NCI-H510A (cell line): ENCODE measurements at regions not wholly inside any gene's neighbourhood (a gene's known extent, or its start where the extent isn't known, plus 50 kb on each side); places are given as distances from the start of the nearest gene placed in this dataset.

Experiments
- DNase-seq: peaks from one replicate; lab custom pipeline; 2025; lab: John Stamatoyannopoulos, UW

DNA sequence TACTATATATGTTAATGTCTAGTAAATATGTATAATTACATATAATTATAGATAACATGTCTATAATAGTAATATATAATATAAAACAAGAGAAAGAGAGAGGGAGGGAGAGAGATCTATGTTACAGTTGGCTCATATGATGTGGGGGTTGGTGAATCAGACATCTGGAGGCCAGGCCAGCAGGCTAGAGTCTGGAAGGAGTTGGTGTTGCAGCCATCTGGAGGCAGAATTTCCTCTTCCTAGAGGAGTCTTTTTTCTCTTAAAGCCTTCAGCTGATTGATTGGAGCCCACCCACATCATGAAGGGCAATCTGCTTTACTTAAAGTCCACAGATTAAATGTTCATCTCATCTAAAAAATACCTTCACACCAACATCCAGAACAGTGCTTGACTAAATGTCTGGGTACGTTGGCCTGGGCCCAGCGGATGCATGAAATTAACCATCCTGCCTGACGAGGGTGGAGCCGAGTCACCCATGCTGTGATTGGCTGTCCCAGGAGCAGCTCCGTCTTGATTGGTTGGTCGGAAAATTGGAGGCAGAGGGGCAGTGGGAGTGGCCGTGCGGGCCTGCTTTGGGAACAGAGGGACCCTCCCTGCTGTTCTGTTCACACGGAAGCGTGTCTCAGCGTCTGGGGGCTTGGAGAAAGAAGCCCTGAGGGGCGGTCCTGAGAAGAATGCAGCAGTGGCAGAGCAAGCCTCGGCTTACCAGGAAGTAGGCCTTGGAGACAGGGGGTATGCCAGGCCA is 392.4 kb downstream of the QKI start:
- no peak for DNase-seq

GRCh38 chr6:163804991-163805390 is 390.5 kb downstream of the QKI start:
- DNase-seq, result no peak

- no peak for DNase-seq
Measured at GRCh38 chr6:163802267-163802666, 387.7 kb downstream of the QKI start.

GRCh38 chr6:163797296-163797845 is 382.9 kb downstream of the QKI start:
- no peak for DNase-seq

GRCh38 chr6:163793011-163793983 is 378.8 kb downstream of the QKI start:
- no peak for DNase-seq

- no peak for DNase-seq
Measured at GRCh38 chr6:163790266-163790840, 375.8 kb downstream of the QKI start.

DNA sequence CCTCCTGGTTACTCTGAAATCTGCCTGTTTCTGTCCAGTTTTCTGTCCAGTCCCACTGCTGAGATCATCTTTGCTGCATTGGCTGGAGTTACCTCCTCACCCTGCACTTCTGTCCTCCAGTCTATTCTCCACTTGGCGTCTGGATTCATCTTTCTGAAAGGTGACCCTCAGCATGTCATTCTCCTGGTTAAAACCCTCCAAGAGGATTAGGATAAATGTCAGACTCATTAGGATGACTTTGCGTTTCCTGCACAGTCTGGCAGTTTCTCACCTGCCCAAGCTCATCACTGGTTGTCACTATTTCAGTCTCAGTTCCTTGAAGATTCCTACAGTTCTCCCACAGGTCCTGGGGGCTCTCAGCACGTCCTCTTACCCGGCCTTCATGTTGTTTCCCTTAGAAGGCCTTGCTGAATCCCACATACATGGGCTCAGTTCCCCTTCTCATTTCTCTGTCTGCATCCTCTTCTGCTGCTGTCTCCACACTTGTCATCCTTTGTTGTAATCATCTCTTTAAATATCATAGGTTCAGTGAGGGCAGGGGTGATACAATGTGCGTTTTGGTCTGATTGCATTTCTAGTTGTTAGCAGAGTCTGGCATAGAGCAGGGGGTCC is 374.8 kb downstream of the QKI start:
- DNase-seq, result no peak

DNA sequence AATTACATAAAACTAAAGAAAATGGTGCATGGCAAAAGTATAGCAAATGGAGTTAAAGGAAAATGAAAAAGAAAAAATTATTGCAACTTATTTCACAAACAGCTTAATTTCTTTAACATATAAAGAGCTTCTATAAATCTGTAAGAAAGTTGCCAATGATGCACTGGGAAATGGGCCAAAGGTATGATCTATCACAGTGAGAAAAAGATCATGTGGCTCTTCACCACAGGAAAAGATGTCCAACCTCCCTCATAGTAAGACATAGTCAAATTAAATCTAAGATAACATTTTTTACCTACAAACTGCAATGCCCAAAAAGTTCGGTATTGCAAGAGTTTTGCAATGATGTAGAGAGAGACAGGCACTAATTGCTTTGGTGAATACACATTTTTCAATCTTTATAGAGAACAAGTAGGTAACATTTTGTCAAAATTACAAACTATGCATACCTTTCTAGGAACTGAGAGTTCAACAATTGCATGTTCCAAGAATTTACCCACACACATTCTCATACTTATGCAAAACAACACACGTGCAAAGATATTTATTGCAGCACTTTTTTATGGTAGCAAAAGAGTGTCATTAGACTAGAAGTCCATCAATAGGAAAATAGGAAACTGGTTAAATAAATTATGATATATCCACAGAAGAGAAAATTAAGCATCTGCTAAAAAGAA is 372.6 kb downstream of the QKI start:
- DNase-seq, result no peak

GRCh38 chr6:163782436-163783003 is 368.0 kb downstream of the QKI start:
- DNase-seq, result no peak

DNA sequence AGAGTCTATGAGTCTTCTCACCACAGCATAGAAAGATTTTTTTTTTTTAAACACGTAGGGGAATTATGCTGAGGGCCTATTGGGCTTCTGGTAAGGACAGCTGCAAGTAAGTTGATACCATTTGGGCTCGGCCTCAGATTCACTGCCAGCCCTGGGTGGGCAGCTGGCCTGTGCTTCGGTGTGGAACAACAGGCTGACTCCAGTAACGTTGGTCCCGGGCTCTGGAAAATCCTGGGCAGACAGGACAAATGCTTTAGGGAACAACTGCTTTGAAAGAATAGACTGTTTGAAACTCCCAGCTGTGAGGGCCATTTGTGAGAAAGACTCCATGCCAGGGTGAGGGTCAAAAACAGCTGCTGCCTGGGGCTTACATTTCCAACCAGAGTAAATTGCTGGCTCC is 366.5 kb downstream of the QKI start:
- no peak for DNase-seq

DNA sequence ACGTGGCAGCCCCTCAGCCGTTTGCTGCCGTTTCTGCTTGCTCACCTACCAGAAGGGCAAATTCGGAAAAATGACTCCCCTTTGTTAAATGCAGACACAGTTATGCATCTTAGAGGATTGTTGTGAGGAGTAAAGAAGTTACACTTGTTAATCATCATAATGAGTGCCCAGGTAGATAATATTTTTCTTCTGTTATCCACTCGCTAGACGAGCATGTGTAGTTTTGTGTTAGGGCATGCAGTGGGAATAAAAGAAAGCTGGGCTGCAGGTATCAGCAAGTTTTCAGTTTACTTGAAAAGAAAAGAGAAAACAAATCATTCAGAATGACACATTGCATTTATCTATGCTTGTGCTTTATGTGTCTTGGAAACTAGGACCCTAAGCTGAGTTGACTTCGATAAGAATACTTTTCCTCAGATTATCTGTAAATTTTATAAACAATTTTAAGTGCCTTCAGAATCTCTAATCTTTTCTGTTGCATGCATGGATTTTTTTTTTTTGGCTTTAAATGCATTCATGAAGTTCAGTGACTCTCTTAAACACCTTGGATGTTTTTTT is 365.3 kb downstream of the QKI start:
- DNase-seq, result no peak

DNA sequence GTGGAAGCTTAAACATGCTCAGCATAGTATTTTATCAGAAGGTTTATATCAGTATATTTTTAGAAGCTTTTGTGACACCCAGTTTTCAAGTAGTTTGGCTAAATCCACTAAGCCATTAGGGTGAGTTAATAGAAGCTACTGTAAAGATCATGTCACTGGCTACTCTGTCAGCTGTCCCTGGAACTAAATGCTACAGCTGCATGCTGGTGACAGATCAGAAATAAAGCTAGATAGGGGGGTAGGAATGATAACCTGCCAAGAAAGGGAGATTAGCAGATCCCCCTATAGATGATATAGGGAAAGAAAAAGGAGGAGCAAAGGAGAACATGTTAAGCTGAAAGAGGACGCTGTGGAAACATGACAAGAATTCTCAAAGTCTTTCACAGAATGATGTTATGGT is 363.2 kb downstream of the QKI start:
- DNase-seq, result no peak

DNA sequence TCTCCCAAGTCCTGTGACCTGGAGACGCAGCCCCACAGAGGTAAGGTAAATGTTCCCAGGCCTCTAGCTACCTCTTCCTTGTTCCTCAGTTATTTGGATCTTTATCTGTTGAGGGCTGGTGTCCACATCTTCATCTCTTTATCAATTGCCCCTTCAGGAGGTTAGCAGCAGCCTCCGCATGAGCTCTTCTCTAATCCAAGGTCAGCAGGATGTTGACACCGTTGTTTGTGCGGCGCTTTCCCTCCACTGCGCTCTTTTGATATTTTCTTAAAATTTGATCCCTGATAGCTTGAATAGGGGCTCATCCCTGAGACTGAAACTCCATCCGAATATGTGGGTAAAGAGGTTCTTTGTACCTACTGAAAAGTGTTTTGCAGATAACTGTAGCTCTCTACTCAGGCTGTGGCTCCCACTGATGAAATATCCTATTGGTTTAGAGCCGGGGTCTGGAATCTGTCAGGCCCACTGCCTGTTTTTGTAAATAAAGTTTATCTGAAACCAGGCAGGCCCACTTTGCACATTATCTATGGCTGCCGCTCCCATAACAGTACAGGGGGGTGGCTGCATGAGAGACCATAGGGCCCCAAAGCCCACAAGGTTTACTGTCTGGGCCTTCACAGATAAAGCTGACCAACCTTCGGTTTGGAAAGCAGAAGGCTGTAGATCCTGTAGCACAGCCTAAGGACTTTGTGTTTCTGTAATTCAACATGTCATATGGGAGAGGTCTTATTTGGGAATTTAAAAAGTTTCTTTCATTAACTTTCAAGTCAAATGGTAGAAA is 362.6 kb downstream of the QKI start:
- no peak for DNase-seq

GRCh38 chr6:163776196-163776905 is 361.8 kb downstream of the QKI start:
- DNase-seq, result no peak

GRCh38 chr6:163775313-163775712 is 360.8 kb downstream of the QKI start:
- no peak for DNase-seq

DNA sequence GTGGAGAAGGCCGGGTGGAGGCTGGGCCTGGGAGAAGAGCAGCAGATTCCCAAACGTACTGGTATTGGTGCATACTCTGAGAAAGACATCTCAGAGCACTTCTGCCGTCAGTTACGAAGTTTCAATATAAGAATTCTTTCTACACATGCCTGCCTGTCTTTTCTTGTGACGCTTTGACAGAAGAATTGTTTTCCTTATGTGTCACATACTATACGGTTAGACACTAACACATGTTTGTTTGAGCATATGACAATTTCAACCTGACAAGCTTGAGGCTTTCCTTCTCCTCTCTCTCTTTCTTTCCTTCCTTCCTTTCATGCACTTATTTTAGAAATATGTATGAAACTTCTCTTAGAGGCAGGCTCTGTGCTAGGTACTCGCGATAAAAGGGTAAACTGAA is 360.0 kb downstream of the QKI start:
- no peak for DNase-seq

- DNase-seq, result no peak
Measured at GRCh38 chr6:163773646-163774045, 359.1 kb downstream of the QKI start.

- no peak for DNase-seq
Measured at GRCh38 chr6:163772701-163773100, 358.2 kb downstream of the QKI start.

DNA sequence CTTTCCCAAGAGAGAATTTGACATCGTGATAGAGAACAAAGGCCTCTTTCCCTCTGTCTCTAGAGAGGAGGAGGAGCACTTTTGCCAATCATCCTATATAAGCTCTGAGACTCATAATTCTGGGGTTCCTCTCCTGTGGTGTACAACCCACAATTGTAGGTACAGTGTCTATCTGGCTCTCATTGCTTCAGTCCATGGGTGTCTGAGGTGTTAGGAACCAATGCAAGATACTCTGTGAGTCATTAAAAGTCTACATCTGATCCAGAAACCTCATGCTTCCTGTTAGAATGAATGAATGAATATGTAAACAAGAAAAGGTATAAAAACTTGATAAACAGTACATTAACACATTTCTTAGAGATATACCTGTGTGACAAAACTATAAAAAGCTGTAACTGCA is 356.7 kb downstream of the QKI start:
- no peak for DNase-seq
